Limb (tissue), 2 donors: ENCODE measurements at regions not wholly inside any gene's neighbourhood (a gene's known extent, or its start where the extent isn't known, plus 50 kb on each side); places are given as distances from the start of the nearest gene placed in this dataset.
"Not testable (repeated sequence)": the region's sequence is repeated elsewhere in the genome, so short reads cannot be mapped to it uniquely, and the experiment has no call there.

Source experiments
- DNase-seq, 2 donors: peaks; one replicate each; pipeline ENCODE4 v3.0.0-alpha.2; 2016; ENCODE audit errors: extremely low spot score in 2 of 2

DNA sequence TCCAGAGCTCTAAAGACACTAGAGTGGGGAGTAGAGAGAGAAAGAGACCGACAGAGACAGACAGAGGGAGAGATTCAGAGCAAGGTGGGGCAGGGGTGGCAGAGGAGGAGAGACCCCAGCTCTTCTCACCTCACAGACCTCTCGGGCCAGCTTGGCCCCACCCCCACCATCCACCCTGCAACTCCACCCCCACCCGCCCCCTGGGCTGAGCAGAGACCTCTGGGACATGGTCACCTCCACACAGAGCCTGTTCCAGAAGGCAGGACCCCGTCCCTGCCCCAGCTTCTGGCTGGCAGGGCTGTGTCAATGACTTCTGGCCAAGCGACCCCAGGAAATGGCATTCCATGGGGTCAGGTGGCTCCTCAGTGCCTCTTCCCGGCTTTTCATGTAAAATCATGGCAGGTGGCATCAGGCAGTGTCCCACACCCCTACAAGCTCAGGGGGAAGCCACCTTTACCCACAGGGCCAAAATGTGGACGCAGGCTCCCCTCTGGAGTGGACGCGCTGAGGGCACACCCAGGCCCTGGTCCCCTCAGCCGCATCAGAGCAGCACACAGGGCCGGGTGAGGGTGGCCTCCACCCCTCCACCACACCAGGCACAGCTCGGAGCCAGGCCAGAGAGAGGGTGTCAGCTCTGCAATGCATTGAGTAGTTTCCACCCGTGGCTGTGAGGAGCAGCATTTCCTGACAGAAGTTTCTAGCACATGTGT is 131.2 kb upstream of the LPCAT1 start:
- no peak for DNase-seq

DNA sequence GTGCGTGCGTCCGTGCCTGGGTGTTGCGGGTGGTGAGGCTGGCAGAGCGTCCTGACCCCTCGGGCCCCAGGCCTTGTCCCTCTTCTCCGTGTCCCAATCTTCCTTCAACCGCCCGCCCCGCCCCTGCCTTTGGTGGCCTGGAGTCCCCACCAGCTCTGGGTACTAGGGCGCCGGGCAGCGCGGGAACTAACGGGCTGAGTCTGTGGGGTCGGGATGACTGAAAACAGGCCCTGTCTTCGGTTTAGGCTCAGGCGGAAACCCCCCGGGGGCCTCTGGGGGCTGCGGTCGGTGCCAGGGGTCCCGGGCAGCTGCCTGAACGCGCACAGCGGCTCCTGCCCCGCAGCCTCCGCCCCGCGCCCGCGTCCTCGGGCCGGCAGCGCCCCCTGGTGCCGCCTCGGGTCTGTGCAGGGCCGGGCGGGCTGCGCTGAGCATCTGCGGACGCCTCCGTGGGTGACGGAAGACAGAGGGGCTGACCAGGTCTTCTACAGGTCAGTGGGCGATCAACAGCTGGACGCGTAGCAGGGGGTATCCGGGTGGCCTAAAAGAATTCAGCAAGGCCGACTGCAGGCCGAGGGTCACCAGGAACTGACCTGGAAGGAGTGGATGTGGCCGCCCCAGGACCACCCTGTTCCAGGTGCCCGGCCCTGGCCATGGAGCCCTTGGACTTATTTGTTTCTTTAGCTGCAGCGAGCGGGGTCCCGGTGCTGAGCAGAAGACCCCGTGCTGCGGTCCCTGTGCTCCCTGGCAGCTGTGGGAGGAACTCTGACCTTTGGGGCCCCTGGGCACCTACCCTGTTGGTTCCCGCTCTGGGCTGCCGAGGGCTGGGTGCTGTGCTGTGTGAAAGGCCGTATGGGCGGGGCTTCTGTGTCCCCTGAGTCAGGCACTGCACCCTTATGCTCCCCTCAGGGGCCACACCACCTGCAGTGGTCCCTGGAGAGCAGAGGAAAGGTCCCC is 130.2 kb upstream of the LPCAT1 start:
- peak in 1 of 2 donors; percentile 54 for DNase-seq

DNA sequence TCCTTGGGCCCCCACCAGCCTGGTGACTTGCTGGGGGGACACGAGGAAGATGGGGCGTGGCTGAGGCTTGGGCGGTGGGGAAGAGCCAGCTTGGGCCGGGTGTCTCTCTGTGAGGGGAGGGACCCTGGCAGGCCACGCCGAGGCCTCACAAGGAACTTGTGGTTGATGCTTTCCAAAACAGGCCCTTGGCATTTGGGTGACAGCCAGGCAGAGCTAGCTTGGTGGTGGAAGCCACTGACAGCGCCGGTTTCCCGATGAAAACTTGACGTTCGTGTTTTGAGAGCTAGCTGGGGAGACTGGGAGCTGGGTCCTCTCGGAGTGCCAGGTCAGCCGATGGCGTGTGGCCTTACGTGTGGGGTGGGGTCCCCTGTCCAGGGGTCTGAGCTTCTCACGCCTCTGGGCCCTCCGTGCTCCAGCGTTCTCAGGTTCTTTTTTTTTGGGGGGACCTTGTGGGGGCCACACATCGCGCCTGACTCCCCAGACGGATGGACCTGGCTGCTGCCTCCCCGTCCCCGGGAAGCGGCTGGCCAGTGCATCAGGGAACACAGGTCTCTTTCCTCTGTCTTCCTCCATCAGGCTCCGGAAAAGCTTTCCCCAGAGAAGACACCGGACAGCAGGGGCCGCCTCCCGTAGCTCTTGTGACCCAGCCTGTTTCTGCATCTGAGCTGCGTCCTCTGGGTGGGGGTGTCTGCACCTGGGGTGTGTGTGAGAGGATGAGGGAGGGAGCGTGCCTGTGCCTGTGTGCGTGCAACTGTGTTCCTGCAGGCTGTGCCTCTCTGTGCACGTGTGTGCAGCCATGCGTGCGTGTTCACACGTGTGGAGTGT is 129.3 kb upstream of the LPCAT1 start:
- DNase-seq = peak in 1 of 2 donors; percentile 40

DNA sequence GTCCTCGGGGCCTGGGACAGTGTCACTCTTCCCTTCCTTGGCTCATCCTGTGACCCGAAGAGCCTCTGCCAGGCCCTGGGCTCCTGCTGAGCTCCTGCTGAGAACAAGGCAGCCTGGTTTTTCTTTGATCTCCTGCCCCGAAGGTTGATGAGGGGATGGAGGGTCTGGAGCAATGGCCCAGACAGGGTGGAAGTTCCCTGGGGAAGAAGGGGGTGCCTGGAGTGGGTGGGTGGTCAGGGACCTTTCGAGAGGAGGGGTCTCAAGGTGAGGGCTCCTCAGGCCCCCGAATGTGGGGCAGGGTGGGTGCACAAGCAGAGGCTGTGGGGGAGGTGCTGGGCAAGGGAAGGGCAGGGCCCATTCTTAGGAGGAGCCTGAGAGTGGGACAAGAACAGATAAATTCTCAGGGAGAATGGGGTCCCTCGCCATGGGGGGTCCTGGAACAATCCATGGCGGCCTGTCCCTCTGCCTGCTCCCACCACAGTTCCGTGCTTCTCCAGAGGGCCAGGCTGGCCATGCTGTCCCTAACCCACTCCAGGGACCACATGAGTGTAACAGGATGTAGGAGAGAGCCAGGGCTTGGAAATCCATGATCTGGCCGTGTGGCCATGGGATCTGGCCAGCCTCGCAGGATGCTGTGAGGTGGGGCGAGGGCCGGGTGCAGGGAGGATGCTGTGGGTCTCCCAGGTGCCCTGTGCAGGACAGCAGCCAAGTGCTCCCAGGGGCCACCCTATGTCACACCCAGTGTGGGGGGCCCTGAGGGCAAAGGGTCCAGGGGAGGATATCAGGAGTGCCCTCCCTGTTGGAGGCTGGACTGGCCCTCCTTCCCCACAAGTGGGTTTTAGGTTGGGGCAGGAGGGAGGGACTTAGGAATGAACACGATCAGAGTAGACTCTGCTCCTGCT is 128.5 kb upstream of the LPCAT1 start:
- DNase-seq = peak in 1 of 2 donors; percentile 36

DNA sequence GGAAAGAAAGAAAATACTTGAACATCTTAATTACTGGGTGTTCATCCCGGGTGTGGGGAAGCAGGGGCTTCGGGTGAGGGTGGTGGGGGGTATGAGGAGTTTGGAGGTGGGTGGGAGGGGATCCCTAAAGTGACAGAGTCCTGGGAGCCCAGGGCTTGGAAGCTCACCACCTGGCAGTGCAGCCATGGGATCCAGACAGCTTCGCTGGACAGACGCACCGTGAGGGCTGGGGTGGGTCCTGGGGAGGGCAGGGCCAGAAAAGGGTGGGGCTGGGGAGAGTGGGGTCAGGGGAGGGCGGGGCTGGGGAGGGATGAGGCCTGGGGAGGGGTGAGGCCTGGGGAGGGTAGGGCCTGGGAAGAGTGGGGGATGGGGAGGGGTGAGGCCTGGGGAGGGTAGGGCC is 127.5 kb upstream of the LPCAT1 start:
- DNase-seq = no peak

DNA sequence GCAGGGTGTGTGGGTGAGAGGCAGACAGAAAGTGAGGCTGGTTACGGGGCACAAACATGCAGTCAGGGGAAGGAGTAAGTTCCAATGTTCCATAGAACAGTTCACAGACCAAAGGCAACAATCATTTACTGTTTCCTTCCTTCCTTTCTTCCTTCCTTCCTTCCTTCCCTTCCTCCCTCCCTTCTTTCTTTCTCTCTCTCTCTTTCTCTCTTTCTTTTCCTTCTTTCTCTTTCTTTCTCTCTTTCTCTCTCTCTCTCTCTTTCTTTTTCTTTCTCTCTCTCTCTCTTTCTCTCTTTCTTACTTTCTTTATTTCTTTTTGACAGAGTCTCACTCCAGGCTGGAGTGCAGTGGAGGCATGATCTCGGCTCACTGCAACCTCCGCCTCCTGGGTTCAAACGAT is 125.8 kb upstream of the LPCAT1 start:
- no peak for DNase-seq

DNA sequence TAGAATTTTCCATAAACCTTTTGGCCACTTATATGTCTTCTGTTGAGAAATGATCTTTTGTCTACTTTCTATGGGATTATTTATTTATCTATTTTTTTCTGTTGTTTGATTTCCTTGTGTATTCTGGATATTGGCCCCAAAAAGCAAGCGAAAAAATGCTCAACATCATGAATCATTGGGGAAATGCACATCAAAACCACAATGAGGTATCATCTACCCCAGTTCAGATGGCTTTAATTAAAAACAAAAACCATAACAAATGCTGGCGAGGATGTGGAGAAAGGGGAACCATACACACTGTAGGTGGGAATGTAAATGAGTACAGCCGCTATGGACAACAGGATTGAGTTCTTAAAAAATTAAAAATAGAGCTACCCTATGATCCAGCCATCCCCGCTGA is 125.0 kb upstream of the LPCAT1 start:
- no peak for DNase-seq

DNA sequence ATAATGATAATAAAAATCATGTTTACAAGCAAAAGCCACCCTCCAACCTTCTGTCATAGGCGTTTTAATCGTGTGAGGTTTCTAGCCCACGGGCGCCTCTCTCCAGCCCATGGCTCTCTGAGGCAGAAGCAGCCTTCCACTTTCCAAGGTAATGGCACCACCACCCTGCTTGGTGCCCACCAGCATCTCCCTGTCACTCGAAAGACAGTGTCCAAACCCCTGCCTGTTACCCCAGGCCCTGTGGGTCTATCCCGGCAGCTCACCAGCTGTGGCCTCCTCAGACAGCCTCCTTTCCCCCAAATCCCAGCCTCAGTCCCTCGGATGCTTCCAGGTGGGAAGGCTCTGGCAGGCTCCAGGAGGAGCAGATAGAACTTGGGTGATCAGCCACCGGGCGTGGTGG is 123.8 kb upstream of the LPCAT1 start:
- no peak for DNase-seq

DNA sequence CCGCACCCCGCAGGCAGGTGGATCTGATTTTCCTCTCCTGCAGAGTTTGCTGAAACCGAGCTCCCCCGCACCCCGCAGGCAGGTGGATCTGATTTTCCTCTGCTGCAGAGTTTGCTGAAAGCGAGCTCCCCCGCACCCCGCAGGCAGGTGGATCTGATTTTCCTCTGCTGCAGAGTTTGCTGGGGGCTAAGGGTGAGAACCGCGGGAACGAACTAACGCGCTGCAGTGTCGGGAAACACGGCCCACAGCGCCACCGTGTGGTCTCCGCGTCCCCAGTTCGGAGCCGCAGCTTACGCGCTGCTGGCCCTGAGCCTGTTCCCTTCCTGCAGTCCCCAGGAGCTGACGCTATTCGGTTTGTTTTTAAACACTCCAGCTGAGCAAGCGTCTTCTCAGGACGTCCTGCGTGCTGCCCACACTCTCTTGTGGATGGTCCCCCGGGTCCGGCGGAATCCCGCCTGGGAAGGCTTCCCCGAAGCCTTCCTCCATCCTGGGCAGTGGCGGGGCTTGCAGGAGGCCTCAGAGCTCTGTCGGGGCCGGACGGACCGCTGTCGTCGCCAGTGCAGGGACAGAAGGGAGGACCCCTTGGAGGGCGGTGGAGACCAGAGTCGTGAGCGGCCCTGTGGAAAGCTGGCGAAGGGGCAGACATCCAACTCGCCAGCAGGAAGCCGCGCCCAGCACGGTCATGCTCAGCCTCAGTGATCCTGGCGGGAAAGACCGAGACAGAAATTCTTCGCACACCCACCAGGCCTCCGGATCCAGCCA is 121.2 kb upstream of the LPCAT1 start:
- DNase-seq = peak; percentile 82 to 92

DNA sequence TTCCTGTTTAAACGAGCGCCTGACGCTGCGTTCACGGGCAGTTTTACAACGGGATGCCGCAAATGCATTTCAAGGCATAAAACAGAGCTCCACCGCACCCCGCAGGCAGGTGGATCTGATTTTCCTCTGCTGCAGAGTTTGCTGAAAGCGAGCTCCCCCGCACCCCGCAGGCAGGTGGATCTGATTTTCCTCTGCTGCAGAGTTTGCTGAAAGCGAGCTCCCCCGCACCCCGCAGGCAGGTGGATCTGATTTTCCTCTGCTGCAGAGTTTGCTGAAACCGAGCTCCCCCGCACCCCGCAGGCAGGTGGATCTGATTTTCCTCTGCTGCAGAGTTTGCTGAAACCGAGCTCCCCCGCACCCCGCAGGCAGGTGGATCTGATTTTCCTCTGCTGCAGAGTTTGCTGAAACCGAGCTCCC is 120.6 kb upstream of the LPCAT1 start:
- DNase-seq = not testable (repeated sequence)

DNA sequence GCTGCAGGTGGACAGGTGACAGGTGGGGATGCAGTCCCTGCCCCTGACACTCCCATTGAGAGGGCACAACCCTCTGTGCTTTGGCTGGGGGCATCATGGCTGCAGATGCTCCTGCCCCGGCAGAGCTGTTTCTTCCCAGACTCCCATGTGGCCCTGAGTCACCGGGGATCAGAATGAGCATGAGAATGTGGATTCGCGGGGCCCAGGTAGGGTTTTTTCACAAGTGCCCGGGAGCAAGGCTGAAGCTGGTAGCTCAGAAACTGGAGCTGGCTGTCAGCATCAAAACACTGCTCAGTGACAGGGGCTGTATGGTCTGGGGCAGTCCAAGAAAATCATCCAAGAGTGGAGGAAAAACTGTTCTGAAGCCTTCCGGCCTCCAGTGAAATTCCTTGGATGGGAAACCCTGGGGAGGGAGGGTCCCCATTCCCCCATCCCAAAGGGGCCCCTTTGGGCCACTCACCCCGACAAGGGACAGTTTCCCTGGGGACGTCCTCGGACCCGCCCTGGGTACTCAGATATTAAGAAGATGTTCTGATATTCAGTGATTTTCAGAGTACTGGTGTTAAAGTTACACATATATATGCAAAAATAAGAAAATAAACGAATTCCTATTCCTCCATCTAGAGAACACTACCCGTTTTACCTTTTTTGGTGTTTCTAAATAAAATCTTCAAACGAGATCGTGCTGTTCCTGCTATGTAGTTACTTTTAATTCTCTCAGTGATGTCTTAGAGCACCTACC is 120.1 kb upstream of the LPCAT1 start:
- DNase-seq = no peak

DNA sequence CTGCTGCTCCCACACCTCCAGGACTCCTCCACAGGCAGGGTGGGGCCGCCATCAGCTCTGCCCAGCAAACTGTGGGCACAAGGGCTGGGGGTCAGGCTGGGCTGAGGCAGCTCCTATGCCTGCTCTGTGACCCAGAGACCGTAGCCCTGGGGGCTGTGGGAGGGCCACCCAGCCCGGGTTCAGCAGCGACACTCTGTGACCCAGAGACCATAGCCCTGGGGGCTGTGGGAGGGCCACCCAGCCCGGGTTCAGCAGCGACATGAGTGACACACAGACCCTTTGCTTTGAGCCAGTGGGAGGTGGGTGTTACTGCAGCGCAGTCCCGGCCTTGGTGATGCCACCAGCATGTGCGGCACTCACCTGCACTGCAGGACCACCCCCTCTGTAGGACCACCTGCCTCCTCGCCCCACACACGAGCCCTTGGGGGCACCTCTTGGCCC is 118.9 kb upstream of the LPCAT1 start:
- peak in 1 of 2 donors; percentile 31 for DNase-seq

DNA sequence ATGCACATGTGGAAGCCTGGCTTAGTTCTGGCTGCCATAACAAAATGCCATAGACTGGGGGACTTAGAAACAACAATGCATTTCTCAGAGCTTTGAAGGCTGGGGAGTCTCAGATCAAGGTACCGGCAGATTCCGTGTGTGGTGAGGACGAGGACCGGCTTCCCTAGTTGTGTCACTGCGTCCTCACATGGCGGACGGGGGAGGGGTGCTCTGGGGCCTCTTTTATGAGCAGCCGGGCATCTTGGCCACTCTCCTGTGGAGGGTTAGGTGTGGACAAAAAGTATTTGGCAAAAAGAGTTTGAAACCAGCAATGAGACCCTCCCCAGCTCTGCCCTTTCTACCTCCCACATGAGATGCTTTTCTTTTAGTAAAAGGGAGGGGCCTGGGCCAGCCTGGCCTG is 118.5 kb upstream of the LPCAT1 start:
- DNase-seq = no peak

DNA sequence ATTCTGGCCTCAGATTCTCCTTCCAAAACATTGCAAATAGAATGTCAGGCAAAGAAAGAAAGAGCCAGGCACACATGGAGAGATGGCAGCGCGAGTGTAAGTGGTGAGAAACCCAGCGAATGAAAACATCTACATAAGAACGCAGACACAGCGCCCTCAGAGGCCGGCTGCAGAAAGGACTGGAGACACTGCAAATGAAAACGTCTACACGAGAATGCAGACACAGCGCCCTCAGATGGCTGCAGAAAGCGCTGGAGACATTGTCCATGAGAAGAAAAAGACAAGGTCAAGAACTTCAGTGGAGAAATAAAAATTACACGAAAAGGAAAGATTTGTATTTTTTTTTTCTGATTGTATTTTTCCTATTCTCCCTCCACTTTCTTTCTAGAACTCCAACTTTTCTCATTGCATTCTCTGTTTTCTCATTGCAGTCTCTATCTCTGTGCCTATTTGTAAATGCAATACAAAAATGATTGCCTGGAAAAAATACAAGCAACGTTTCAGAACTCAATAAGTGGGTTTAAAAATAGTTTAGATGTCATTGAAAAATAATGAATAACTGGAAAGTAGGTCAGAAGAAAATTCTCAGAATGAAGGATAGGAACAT is 117.9 kb upstream of the LPCAT1 start:
- DNase-seq = peak; percentile 74 to 85

DNA sequence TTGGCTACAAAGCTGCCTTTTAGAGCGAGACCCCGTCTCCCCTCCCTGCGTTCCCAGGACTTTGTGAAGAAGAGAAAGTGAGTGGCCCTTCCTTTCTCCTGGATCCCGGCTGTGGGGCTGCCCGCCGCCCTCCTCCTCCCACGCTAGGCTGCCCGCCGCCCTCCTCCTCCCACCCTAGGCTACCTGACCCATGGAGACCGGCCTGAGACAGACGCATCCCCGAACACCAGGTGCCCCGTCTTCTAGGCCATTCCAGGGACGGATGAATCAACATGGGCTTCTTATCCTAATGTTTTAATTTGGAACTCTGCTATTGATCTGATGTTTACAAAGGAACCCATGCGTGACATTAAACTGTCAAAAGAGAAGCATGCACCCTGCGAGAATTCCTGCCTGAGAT is 117.3 kb upstream of the LPCAT1 start:
- DNase-seq = no peak

DNA sequence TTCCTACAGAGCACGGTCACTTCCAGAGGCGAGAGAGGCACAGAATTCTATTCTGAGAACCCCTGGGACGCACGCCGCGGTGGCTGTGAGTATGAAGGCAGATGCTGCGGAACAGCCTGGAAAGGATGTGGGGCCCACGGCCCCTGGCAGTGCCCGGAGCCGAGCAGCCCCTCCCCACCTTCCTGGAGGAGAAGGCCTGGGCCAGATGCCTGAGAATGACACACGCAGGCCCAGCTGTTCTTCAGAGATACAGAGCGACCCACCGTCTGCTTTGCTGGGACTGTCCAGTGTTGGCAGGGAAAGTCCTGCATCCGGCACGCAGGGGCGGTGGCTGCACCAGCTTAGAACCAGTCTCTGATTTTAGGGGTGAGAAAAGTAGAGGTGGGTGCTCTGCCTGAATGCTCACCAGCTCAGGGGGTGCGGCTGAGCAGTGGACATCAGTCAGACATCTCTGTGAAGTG is 116.7 kb upstream of the LPCAT1 start:
- no peak for DNase-seq

DNA sequence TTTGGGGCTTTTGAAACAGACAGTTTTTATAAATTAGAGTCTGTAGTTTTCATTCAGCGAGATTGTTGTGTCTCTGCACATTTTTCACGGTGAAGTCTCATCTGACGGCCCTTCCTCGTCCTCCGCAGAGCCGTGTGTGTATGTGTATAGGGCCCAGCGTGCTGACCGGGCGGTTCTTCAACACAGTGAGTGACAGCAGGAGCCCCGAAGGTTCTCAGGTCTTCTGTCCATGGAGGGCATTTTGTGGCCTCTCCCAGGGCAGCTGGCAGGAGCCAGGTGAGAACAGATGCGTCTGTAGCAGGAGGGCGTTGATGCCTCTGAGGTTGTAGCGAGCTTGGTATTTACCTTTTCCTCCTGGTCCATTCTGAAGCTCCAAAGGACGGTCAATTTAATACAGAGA is 116.0 kb upstream of the LPCAT1 start:
- no peak for DNase-seq

DNA sequence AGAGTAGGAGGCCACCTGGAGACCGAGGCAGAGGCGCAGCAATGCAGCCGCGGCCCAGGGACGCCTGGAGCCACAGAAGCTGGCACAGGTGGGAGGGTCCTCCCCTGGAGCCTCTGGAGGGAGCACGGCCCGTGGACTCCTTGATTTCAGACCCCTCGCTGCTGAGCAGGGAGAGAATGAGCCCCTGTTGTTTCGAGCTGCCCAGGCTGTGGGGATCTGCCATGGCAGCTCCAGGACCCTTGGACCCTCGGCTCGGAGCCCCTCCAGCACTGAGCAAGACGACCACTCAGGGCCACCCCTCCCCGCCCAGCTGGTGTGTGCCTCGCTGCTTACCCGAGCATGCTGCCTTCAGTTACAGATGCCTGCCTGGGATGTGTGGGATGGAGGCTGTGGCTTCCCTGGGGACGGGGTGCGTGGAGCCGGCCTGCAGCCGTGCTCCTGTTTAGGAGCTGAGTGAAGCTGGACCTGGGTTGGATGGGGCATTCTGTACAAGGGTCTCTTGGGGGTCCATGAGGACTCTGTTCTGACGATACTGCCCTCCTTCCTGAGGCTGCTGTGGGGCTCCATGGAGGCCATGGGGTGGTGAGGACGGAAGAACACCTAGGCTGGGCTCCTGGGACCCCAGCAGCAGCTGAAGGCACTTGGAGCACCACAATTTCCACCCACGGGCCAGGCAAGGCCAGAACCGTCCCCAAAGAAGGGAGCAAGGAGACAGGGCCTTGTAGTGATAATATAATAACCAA is 115.1 kb upstream of the LPCAT1 start:
- DNase-seq = no peak
